ENCODE measurements at regions not wholly inside any gene's neighbourhood (a gene's known extent, or its start where the extent isn't known, plus 50 kb on each side); places are given as distances from the start of the nearest gene placed in this dataset.

DNA sequence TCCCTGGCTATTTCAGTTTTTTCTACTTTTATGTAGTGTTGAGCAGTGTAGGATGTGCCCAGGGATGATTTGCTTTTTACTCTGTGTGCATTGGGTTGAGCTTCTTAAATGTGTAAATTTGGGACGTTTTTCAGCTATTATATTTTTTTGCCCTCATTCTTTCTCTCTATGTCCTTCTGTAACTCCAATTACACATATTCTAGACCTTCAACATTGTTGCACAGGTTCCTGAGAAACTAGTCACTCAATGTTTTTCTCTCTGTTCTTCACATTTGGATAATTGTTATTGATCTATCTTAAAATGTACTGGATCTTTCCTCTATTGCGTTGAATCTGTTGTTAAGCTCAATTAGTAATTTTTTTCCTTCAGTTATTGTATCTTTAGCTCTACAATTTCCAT lies 162.7 kb upstream of the TCF21 start:
- no peak for TF ChIP-seq BRCA1 (IDR thresholded peaks at IDR 0.05; ENCODE audit: low read depth, low read length)
- no peak for TF ChIP-seq TAF7 (optimal IDR thresholded peaks at IDR 0.05; ENCODE audit: borderline replicate concordance, low read depth, low read length)
- POLR2A ChIA-PET (ENCODE audit: partially characterized antibody): interaction anchor here (0.6 kb wide), 1 partner anchor 16 kb away, joined by 4 read pairs; no protein-coding TSS in a partner anchor

More for the DNA sequence above, 162.7 kb upstream of the TCF21 start:
- Histone ChIP-seq H3K4me2 (ENCODE audit: insufficient read depth in 1 of 2, low read depth in 2 of 2, low read length in 2 of 2) (no peak overlapping the region), H2BK20ac (ENCODE audit: low read length) (no peak overlapping the region), H3K9ac (replicated peaks in 1 of 4; ENCODE audit: extremely low read depth in 1 of 4, low read depth in 3 of 4, low read length in 3 of 4) (no peak overlapping the region), H2BK120ac (replicated peaks; ENCODE audit: low read depth, low read length) (no peak overlapping the region), H4K8ac (ENCODE audit: extremely low read depth, insufficient read depth, low read length) (no peak overlapping the region), H3K56ac (replicated peaks; ENCODE audit: insufficient read length, low read depth, low read length) (no peak overlapping the region), H3K4ac (replicated peaks; ENCODE audit: insufficient read length, low read depth, low read length) (no peak overlapping the region), H3K79me1 (ENCODE audit: low read depth, low read length) (no peaks in the 10 kb centered on the region), H4K20me1 (replicated peaks in 1 of 2; ENCODE audit: control insufficient read depth in 1 of 2, insufficient read depth in 2 of 2, low read length in 2 of 2) (no peaks in the 10 kb centered on the region), H2BK5ac (ENCODE audit: low read depth, low read length) (no peak overlapping the region), H3K79me2 (ENCODE audit: control insufficient read depth in 1 of 2, insufficient read depth in 2 of 2, low read length in 2 of 2) (no peaks in the 10 kb centered on the region), H2AK5ac (ENCODE audit: low read depth, low read length) (no peak overlapping the region), H2BK12ac (ENCODE audit: low read depth, low read length) (no peak overlapping the region), H3K27me3 (replicated peaks in 1 of 4; ENCODE audit: control insufficient read depth in 3 of 4, extremely low read depth in 1 of 4, insufficient read depth in 3 of 4, low read length in 3 of 4) (no peaks in the 10 kb centered on the region), H4K5ac (ENCODE audit: insufficient read length, low read depth, low read length) (no peak overlapping the region), H2AFZ (ENCODE audit: low read length) (no peak overlapping the region), H3K36me3 (ENCODE audit: control insufficient read depth in 2 of 4, insufficient read depth in 4 of 4, low read length in 3 of 4) (no peaks in the 10 kb centered on the region), H3K23ac (ENCODE audit: insufficient read length) (no peak overlapping the region), H3K9me3 (ENCODE audit: insufficient read depth in 2 of 2, low read depth in 1 of 2, low read length in 1 of 2) (no peaks in the 10 kb centered on the region), H2BK15ac (ENCODE audit: low read length) (no peak overlapping the region), H3K27ac (ENCODE audit: low read depth, low read length) (no peak overlapping the region), H3K18ac (ENCODE audit: extremely low read depth, low read length) (no peak overlapping the region), H4K91ac (replicated peaks; ENCODE audit: insufficient read length, low read length) (no peak overlapping the region), H3K14ac (ENCODE audit: insufficient read length) (no peak overlapping the region), H3K23me2 (ENCODE audit: low read depth, low read length) (no peaks in the 10 kb centered on the region), H3K4me1 (replicated peaks in 1 of 4; ENCODE audit: control insufficient read depth in 3 of 4, insufficient read depth in 4 of 4, low read length in 3 of 4) (no peaks in the 10 kb centered on the region), H3K4me3 (ENCODE audit: extremely low read depth in 1 of 4, insufficient read depth in 2 of 4, low read depth in 3 of 4, low read length in 4 of 4) (no peak overlapping the region)
- CTCF ChIA-PET (ENCODE audit: partially characterized antibody): no interaction called here
- 81% methylated on average over 2 of the region's 2 CpGs; no CpG with 5 or more reads in 1 of the 2 experiments for WGBS, 2 experiments (ENCODE audit: extremely low coverage in 1 of 2, insufficient coverage in 1 of 2, insufficient read length in 1 of 2, insufficient replicate concordance in 2 of 2, low coverage in 1 of 2, low lambda C conversion rate in 2 of 2, missing lambda C conversion rate in 1 of 2)
- FAIRE-seq: no peak
- no peak for DNase-seq (ENCODE audit: low read depth in 1 of 2, low spot score in 2 of 2)

All from H1 (cell line).